B cell (primary cell): ENCODE measurements at regions not wholly inside any gene's neighbourhood (a gene's known extent, or its start where the extent isn't known, plus 50 kb on each side); places are given as distances from the start of the nearest gene placed in this dataset.

Experiments
- CTCF ChIP-seq: fragments of 200-600 bp; IDR thresholded peaks from one replicate; pipeline ENCODE4 v1.8.0; 2022; ENCODE audit warnings: antibody characterized with exemption, mild to moderate bottlenecking
- EZH2 ChIP-seq: IDR thresholded peaks from 2 replicates; pipeline ENCODE4 v1.6.1; 2012; ENCODE audit warnings: borderline replicate concordance, low read depth, mild to moderate bottlenecking, moderate library complexity, low read length; ENCODE audit not compliant: insufficient read depth, poor library complexity, severe bottlenecking

GRCh38 chr2:181817509-181817908 lies 74.0 kb upstream of the ITPRID2 start:
- TF ChIP-seq CTCF (no peak), EZH2 (no peak)
